HepG2 (cell line): ENCODE measurements at regions not wholly inside any gene's neighbourhood (a gene's known extent, or its start where the extent isn't known, plus 50 kb on each side); places are given as distances from the start of the nearest gene placed in this dataset.
A peak's percentile ranks its signal among the peaks of the same experiment; 100 is the strongest.

Experiments used
- ATAC-seq: fragments of 200-7000 bp; cut with Tn5 transposase; 3 replicates; pipeline ENCODE4 v1.9.1; 2020; ENCODE audit warnings: mild to moderate bottlenecking, moderate library complexity
- BruUV-seq: library from RNA; stranded (reverse); fragments of 400-500 nt; replicated peaks from 2 replicates; lab custom pipeline; 2021; lab: Mats Ljungman, UMichigan
- CTCF ChIA-PET: fragments of 300-600 bp; formaldehyde crosslinking; extraction: SDS; loops from one replicate; lab custom pipeline; 2021; ENCODE audit warnings: low total read pairs, inconsistent platforms, low intra/inter-chr PET ratio; lab: Yijun Ruan, JAX
- POLR2A ChIA-PET: fragments of 350-600 bp; sonication (Branson Sonifier 250); formaldehyde crosslinking; loops from one replicate; lab custom pipeline; 2020; ENCODE audit warnings: antibody characterized with exemption, inconsistent platforms; lab: Yijun Ruan, JAX
- DNase-seq: peaks from one replicate; pipeline ENCODE4 v3.0.0-alpha.2; 2015; ENCODE audit warnings: low spot score
- FAIRE-seq: peaks from 3 replicates; lab custom pipeline; 2011; peaks lifted over from hg19 to GRCh38; lab: Jason Lieb, UNC
- H2AFZ ChIP-seq: one replicate; pipeline ENCODE4 v1.6.1; 2011; ENCODE audit warnings: low read length, inconsistent platforms
- H3K27ac ChIP-seq: fragments of 300-600 bp; 3 replicates; pipeline ENCODE4 v1.8.0; 2011; ENCODE audit warnings: mixed run types, mild to moderate bottlenecking, mixed read lengths, low read length, inconsistent platforms; ENCODE audit not compliant: insufficient read depth; ENCODE audit errors: extremely low read length
- H3K27me3 ChIP-seq, 2 experiments: fragments of 200-600 bp in 1 of 2; 2 replicates in 1 of 2; 3 replicates in 1 of 2; pipeline versions ENCODE4 v1.6.0 to v1.8.0; 2011; ENCODE audit warnings: low read length in 2 of 2, mild to moderate bottlenecking in 2 of 2, moderate library complexity in 2 of 2, inconsistent platforms in 1 of 2; ENCODE audit not compliant: insufficient read depth in 2 of 2, control insufficient read depth in 1 of 2
- H3K36me3 ChIP-seq, 2 experiments: fragments of 200-600 bp in 1 of 2; replicated peaks in 1 of 2; 2 replicates in 1 of 2; 3 replicates in 1 of 2; pipeline versions ENCODE4 v1.5.1 to v1.8.0; 2011; ENCODE audit warnings: low read length in 2 of 2, inconsistent platforms in 1 of 2; ENCODE audit not compliant: insufficient read depth in 2 of 2, control insufficient read depth in 1 of 2
- H3K4me1 ChIP-seq: 2 replicates; pipeline ENCODE4 v1.5.1; 2012; ENCODE audit warnings: low read length, inconsistent platforms; ENCODE audit not compliant: insufficient read depth
- H3K4me2 ChIP-seq: 2 replicates; pipeline ENCODE4 v1.6.0; 2011; ENCODE audit warnings: low read depth, low read length, inconsistent platforms
- H3K4me3 ChIP-seq, 3 experiments: fragments of 200-600 bp in 1 of 3; sonication (generic), shearing (Covaris generic) in 1 of 3; replicated peaks in 1 of 3; 2 replicates each; pipeline ENCODE4 v1.5.1; 2011 to 2016; ENCODE audit warnings: low read length in 3 of 3, inconsistent platforms in 2 of 3, low read depth in 2 of 3, mild to moderate bottlenecking in 2 of 3, control low read depth in 1 of 3, mixed read lengths in 1 of 3; ENCODE audit not compliant: insufficient read depth in 1 of 3
- H3K79me2 ChIP-seq: one replicate; pipeline ENCODE4 v1.6.1; 2011; ENCODE audit warnings: low read length, inconsistent platforms; ENCODE audit not compliant: insufficient read depth
- H3K9ac ChIP-seq: 2 replicates; pipeline ENCODE4 v1.6.0; 2011; ENCODE audit warnings: mild to moderate bottlenecking, low read depth, low read length, inconsistent platforms; ENCODE audit not compliant: insufficient read depth
- H3K9me3 ChIP-seq: 2 replicates; pipeline ENCODE4 v1.5.1; 2012; ENCODE audit warnings: mild to moderate bottlenecking, low read length
- H4K20me1 ChIP-seq: 2 replicates; pipeline ENCODE4 v1.6.0; 2011; ENCODE audit warnings: inconsistent platforms, mild to moderate bottlenecking, low read length, moderate library complexity; ENCODE audit not compliant: insufficient read depth
- FOXA1 ChIP-seq, 2 experiments: fragments of 450-650 bp in 1 of 2; sonication (generic) in 1 of 2; formaldehyde crosslinking in 1 of 2; IDR thresholded peaks; 2 replicates each; pipeline versions ENCODE4 v1.4.0 to v1.6.1; 2016 to 2020; ENCODE audit warnings: missing genetic modification reagents in 1 of 2
- IKZF5 ChIP-seq: IDR thresholded peaks from 2 replicates; pipeline ENCODE4 v1.6.1; 2018; ENCODE audit warnings: missing genetic modification reagents, mild to moderate bottlenecking, missing compliant biosample characterization
- SMC3 ChIP-seq: IDR thresholded peaks from 2 replicates; pipeline ENCODE4 v1.6.1; 2011; ENCODE audit warnings: low read length, improper control_type of control experiment
- TEF ChIP-seq: sonication (generic); formaldehyde crosslinking; IDR thresholded peaks from 2 replicates; pipeline ENCODE4 v1.5.0; 2020; ENCODE audit warnings: missing genetic modification reagents
- ZBTB34 ChIP-seq: sonication (generic); formaldehyde crosslinking; IDR thresholded peaks from 2 replicates; pipeline ENCODE4 v1.8.0; 2022; ENCODE audit warnings: mild to moderate bottlenecking, missing genetic modification reagents
- ZMAT3 ChIP-seq: sonication (generic); formaldehyde crosslinking; conservative IDR thresholded peaks from 2 replicates; pipeline ENCODE4 v1.7.0; 2021; ENCODE audit warnings: missing genetic modification reagents
- ZNF292 ChIP-seq: sonication (generic); formaldehyde crosslinking; IDR thresholded peaks from 2 replicates; pipeline ENCODE4 v1.8.1; 2022; ENCODE audit warnings: mild to moderate bottlenecking, low read depth, missing genetic modification reagents, borderline replicate concordance
- ZNF564 ChIP-seq: sonication (generic); formaldehyde crosslinking; IDR thresholded peaks from 2 replicates; pipeline ENCODE4 v1.8.1; 2023; ENCODE audit warnings: mild to moderate bottlenecking, missing genetic modification reagents
- ZNF570 ChIP-seq: sonication (generic); formaldehyde crosslinking; IDR thresholded peaks from 2 replicates; pipeline ENCODE4 v1.4.0; 2020; ENCODE audit warnings: mild to moderate bottlenecking, missing genetic modification reagents, borderline replicate concordance
- ZNF841 ChIP-seq: sonication (generic); formaldehyde crosslinking; IDR thresholded peaks from 2 replicates; pipeline ENCODE4 v1.8.1; 2023; ENCODE audit warnings: missing genetic modification reagents, borderline replicate concordance
- ZNF891 ChIP-seq: sonication (generic); formaldehyde crosslinking; IDR thresholded peaks from 2 replicates; pipeline ENCODE4 v1.5.0; 2020; ENCODE audit warnings: mild to moderate bottlenecking, missing genetic modification reagents
- WGBS: methylation state at CpG from one replicate; pipeline ENCODE4 v1.1.6; 2017; ENCODE audit warnings: low lambda C conversion rate; 5-methylcytosine and 5-hydroxymethylcytosine counted together
- in situ Hi-C: cut with HindIII; loops from 2 replicates; pipeline ENCODE4 v1.10.0; 2017; ENCODE audit warnings: low pct_unique_long_range_greater_than_20kb; ENCODE audit not compliant: extremely low pct_ligation_motif_present
- intact Hi-C: fragments of 100-400 bp; cut with micrococcal nuclease; formaldehyde crosslinking; loops from one replicate; pipeline ENCODE4 v1.10.0; 2022; ENCODE audit not compliant: unreplicated experiment

GRCh38 chr14:54314365-54315104 lies 82.3 kb upstream of the CDKN3 start (continued):
- TF ChIP-seq TEF (CRISPR knock-in tag) (no peak), ZMAT3 (CRISPR knock-in tag) (no peak)
- TF ChIP-seq, all 625 proteins: peak for 0

GRCh38 chr14:54316652-54317051 lies 80.2 kb upstream of the CDKN3 start:
- no peak overlapping the region for H3K4me2 ChIP-seq
- H3K27ac ChIP-seq, result no peak overlapping the region
- no peak for ATAC-seq
- in situ Hi-C loops (no loop called here), intact Hi-C loops (no loop called here)
- H3K4me3 ChIP-seq, result no peak overlapping the region
- no peak for FAIRE-seq
- ChIA-PET CTCF (no interaction called here), POLR2A (no interaction called here)
- no peaks in the 10 kb centered on the region for H3K79me2 ChIP-seq
- H3K4me1 ChIP-seq, result peaks cover 18% of the 10 kb centered on the region
- no peaks in the 10 kb centered on the region for H3K36me3 ChIP-seq
- WGBS, result 89% methylated on average over 10 of the region's 10 CpGs
- DNase-seq, result no peak
- no peaks in the 10 kb centered on the region for H4K20me1 ChIP-seq
- no peak overlapping the region for H3K9ac ChIP-seq
- no peaks in the 10 kb centered on the region for H3K9me3 ChIP-seq
- peaks cover 0 to 4% of the 10 kb centered on the region in 2 experiments; a peak in 3 of 5 replicates for H3K27me3 ChIP-seq
- no TSS peak for BruUV-seq
- TF ChIP-seq IKZF5 (CRISPR knock-in tag), result no peak
- no peak overlapping the region for H2AFZ ChIP-seq

GRCh38 chr14:54317391-54317790 lies 79.4 kb upstream of the CDKN3 start:
- no peak overlapping the region for H3K4me3 ChIP-seq
- H3K4me1 ChIP-seq, result peaks cover 20% of the 10 kb centered on the region
- intact Hi-C loops (no loop called here), in situ Hi-C loops (no loop called here)
- H3K4me2 ChIP-seq, result peak overlapping the region; percentile 65
- no peaks in the 10 kb centered on the region for H4K20me1 ChIP-seq
- peak overlapping the region; percentile 44 for H2AFZ ChIP-seq
- BruUV-seq, result no TSS peak
- ATAC-seq (peak; percentile 86), FAIRE-seq (peak; percentile 56), DNase-seq (no peak)
- H3K27ac ChIP-seq, result no peak overlapping the region
- H3K79me2 ChIP-seq, result no peaks in the 10 kb centered on the region
- POLR2A ChIA-PET, result interaction anchor here (0.6 kb wide), 1 partner anchor 768 kb away, joined by 5 read pairs; no protein-coding TSS in a partner anchor
- no peak overlapping the region for H3K9ac ChIP-seq
- CTCF ChIA-PET, result no interaction called here
- 4% methylated on average over 4 of the region's 4 CpGs for WGBS
- no peak for TF ChIP-seq FOXA1 (IDR thresholded peaks at IDR 0.05)
- TF ChIP-seq FOXA1 (CRISPR knock-in tag; IDR thresholded peaks at IDR 0.05), result no peak
- no peak for TF ChIP-seq ZNF841 (CRISPR knock-in tag)
- 0 out of 2 replicates have a peak, but pooled peaks have one; percentile 1 for TF ChIP-seq SMC3
- TF ChIP-seq ZNF570, result no peak
- no peak for TF ChIP-seq ZNF891 (CRISPR knock-in tag)
- TF ChIP-seq ZNF292 (CRISPR knock-in tag), result peak; percentile 38; the same call in 1 of the 2 replicates
- no peak for TF ChIP-seq ZBTB34
- TF ChIP-seq ZNF564 (CRISPR knock-in tag), result no peak
- H3K9me3 ChIP-seq, result no peaks in the 10 kb centered on the region
- H3K36me3 ChIP-seq, result no peaks in the 10 kb centered on the region
- peaks cover 0 to 4% of the 10 kb centered on the region in 2 experiments; a peak in 3 of 5 replicates for H3K27me3 ChIP-seq
